ENCODE measurements at regions not wholly inside any gene's neighbourhood (a gene's known extent, or its start where the extent isn't known, plus 50 kb on each side); places are given as distances from the start of the nearest gene placed in this dataset.
"Not testable (repeated sequence)": the region's sequence is repeated elsewhere in the genome, so short reads cannot be mapped to it uniquely, and the experiment has no call there.

GRCh38 chr22:25281675-25282345 is 62.4 kb downstream of the CRYBB2 start:
- H2AFZ ChIP-seq (ENCODE audit: insufficient read depth, low read length, poor library complexity), result no peak overlapping the region
- no peak for DNase-seq
- H4K8ac ChIP-seq (ENCODE audit: low read depth, low read length), result no peak overlapping the region
- H3K79me1 ChIP-seq (ENCODE audit: low read length), result no peaks in the 10 kb centered on the region
- H2BK120ac ChIP-seq (ENCODE audit: insufficient read depth, low read length, poor library complexity), result no peak overlapping the region
- H3K14ac ChIP-seq (ENCODE audit: low read length), result no peak overlapping the region
- H3K79me2 ChIP-seq (ENCODE audit: control insufficient read depth, insufficient read depth, low read length, poor library complexity), result no peaks in the 10 kb centered on the region
- no peak overlapping the region for H3K18ac ChIP-seq (ENCODE audit: low read length)
- H3K4ac ChIP-seq (ENCODE audit: low read depth, low read length), result no peak overlapping the region
- no peak overlapping the region for H3K27ac ChIP-seq (ENCODE audit: low read depth, low read length)
- H3K4me2 ChIP-seq (ENCODE audit: low read length), result peak overlapping the region; percentile 91
- H3K27me3 ChIP-seq (ENCODE audit: insufficient read depth, low read length), result peaks cover 32% of the 10 kb centered on the region
- H3K4me3 ChIP-seq (ENCODE audit: low read depth, low read length), result no peak overlapping the region
- H3K23ac ChIP-seq (ENCODE audit: low read length), result no peak overlapping the region
- H4K12ac ChIP-seq (ENCODE audit: low read depth, low read length), result no peak overlapping the region
- no peaks in the 10 kb centered on the region for H3K36me3 ChIP-seq (ENCODE audit: control insufficient read depth in 1 of 2, insufficient read depth in 2 of 2, low read length in 2 of 2)
- peaks cover 4% of the 10 kb centered on the region for H3K9me3 ChIP-seq (ENCODE audit: insufficient read depth, low read depth, low read length)
- peaks cover 2 to 10% of the 10 kb centered on the region in 2 experiments for H3K4me1 ChIP-seq (ENCODE audit: control insufficient read depth in 1 of 2, insufficient read depth in 2 of 2, low read length in 2 of 2)
- H2BK5ac ChIP-seq (ENCODE audit: low read depth, low read length, poor library complexity), result no peak overlapping the region
- no CpG with 5 or more reads among the region's 26 CpGs for WGBS (ENCODE audit: extremely low coverage, insufficient coverage, insufficient read length)
- no peak overlapping the region for H2BK12ac ChIP-seq (ENCODE audit: low read length)
- H3K9ac ChIP-seq (ENCODE audit: low read length), result no peak overlapping the region
- H2AK5ac ChIP-seq (ENCODE audit: low read length), result no peak overlapping the region
- H4K91ac ChIP-seq (ENCODE audit: low read depth, low read length), result no peak overlapping the region

GRCh38 chr22:25282346-25282670 is 62.9 kb downstream of the CRYBB2 start:
- Histone ChIP-seq H3K27ac (ENCODE audit: low read depth, low read length) (no peak overlapping the region), H2BK12ac (ENCODE audit: low read length) (no peak overlapping the region), H3K23ac (ENCODE audit: low read length) (no peak overlapping the region), H4K12ac (ENCODE audit: low read depth, low read length) (no peak overlapping the region), H2AK5ac (ENCODE audit: low read length) (no peak overlapping the region), H3K79me1 (ENCODE audit: low read length) (no peaks in the 10 kb centered on the region), H3K9me3 (ENCODE audit: insufficient read depth, low read depth, low read length) (peaks cover 4% of the 10 kb centered on the region), H3K27me3 (ENCODE audit: insufficient read depth, low read length) (peaks cover 32% of the 10 kb centered on the region), H3K18ac (ENCODE audit: low read length) (no peak overlapping the region), H3K79me2 (ENCODE audit: control insufficient read depth, insufficient read depth, low read length, poor library complexity) (no peaks in the 10 kb centered on the region), H3K4me3 (ENCODE audit: low read depth, low read length) (peak overlapping the region; percentile 60), H2AFZ (ENCODE audit: insufficient read depth, low read length, poor library complexity) (no peak overlapping the region), H2BK120ac (ENCODE audit: insufficient read depth, low read length, poor library complexity) (no peak overlapping the region), H2BK5ac (ENCODE audit: low read depth, low read length, poor library complexity) (no peak overlapping the region), H3K4me2 (ENCODE audit: low read length) (peak overlapping the region; percentile 91), H3K9ac (ENCODE audit: low read length) (no peak overlapping the region), H3K4me1 (ENCODE audit: control insufficient read depth in 1 of 2, insufficient read depth in 2 of 2, low read length in 2 of 2) (peaks cover 2 to 10% of the 10 kb centered on the region in 2 experiments), H3K36me3 (ENCODE audit: control insufficient read depth in 1 of 2, insufficient read depth in 2 of 2, low read length in 2 of 2) (no peaks in the 10 kb centered on the region), H4K91ac (ENCODE audit: low read depth, low read length) (no peak overlapping the region), H4K8ac (ENCODE audit: low read depth, low read length) (no peak overlapping the region), H3K14ac (ENCODE audit: low read length) (no peak overlapping the region), H3K4ac (ENCODE audit: low read depth, low read length) (no peak overlapping the region)
- WGBS (ENCODE audit: extremely low coverage, insufficient coverage, insufficient read length), result no CpG with 5 or more reads among the region's 17 CpGs
- DNase-seq, result no peak

- peak overlapping the region; percentile 66 for H3K4me3 ChIP-seq (ENCODE audit: low read depth, low read length)
- H3K9me3 ChIP-seq (ENCODE audit: insufficient read depth, low read depth, low read length), result peaks cover 4% of the 10 kb centered on the region
- H3K14ac ChIP-seq (ENCODE audit: low read length), result no peak overlapping the region
- no peaks in the 10 kb centered on the region for H3K79me2 ChIP-seq (ENCODE audit: control insufficient read depth, insufficient read depth, low read length, poor library complexity)
- no CpG with 5 or more reads among the region's 91 CpGs for WGBS (ENCODE audit: extremely low coverage, insufficient coverage, insufficient read length)
- H3K27me3 ChIP-seq (ENCODE audit: insufficient read depth, low read length), result peaks cover 32% of the 10 kb centered on the region
- no peak overlapping the region for H4K91ac ChIP-seq (ENCODE audit: low read depth, low read length)
- H3K4me1 ChIP-seq (ENCODE audit: control insufficient read depth in 1 of 2, insufficient read depth in 2 of 2, low read length in 2 of 2), result peaks cover 2 to 10% of the 10 kb centered on the region in 2 experiments
- H3K9ac ChIP-seq (ENCODE audit: low read length), result no peak overlapping the region
- no peak overlapping the region for H2BK5ac ChIP-seq (ENCODE audit: low read depth, low read length, poor library complexity)
- H2AFZ ChIP-seq (ENCODE audit: insufficient read depth, low read length, poor library complexity), result no peak overlapping the region
- no peak overlapping the region for H3K27ac ChIP-seq (ENCODE audit: low read depth, low read length)
- H3K23ac ChIP-seq (ENCODE audit: low read length), result no peak overlapping the region
- H3K4ac ChIP-seq (ENCODE audit: low read depth, low read length), result no peak overlapping the region
- no peak overlapping the region for H2BK12ac ChIP-seq (ENCODE audit: low read length)
- no peak overlapping the region for H3K18ac ChIP-seq (ENCODE audit: low read length)
- no peaks in the 10 kb centered on the region for H3K79me1 ChIP-seq (ENCODE audit: low read length)
- no peaks in the 10 kb centered on the region for H3K36me3 ChIP-seq (ENCODE audit: control insufficient read depth in 1 of 2, insufficient read depth in 2 of 2, low read length in 2 of 2)
- no peak overlapping the region for H4K12ac ChIP-seq (ENCODE audit: low read depth, low read length)
- H3K4me2 ChIP-seq (ENCODE audit: low read length), result peak overlapping the region; percentile 91
- H2AK5ac ChIP-seq (ENCODE audit: low read length), result no peak overlapping the region
- no peak for DNase-seq
- no peak overlapping the region for H2BK120ac ChIP-seq (ENCODE audit: insufficient read depth, low read length, poor library complexity)
- H4K8ac ChIP-seq (ENCODE audit: low read depth, low read length), result no peak overlapping the region
Observed at GRCh38 chr22:25282671-25283561, 63.5 kb downstream of the CRYBB2 start.

- H4K8ac ChIP-seq (ENCODE audit: low read depth, low read length); H3K4me1 ChIP-seq (ENCODE audit: control insufficient read depth in 1 of 2, insufficient read depth in 2 of 2, low read length in 2 of 2); H3K9ac ChIP-seq (ENCODE audit: low read length); H3K27me3 ChIP-seq (ENCODE audit: insufficient read depth, low read length); H3K9me3 ChIP-seq (ENCODE audit: insufficient read depth, low read depth, low read length); H2AK5ac ChIP-seq (ENCODE audit: low read length); H3K18ac ChIP-seq (ENCODE audit: low read length); H3K79me2 ChIP-seq (ENCODE audit: control insufficient read depth, insufficient read depth, low read length, poor library complexity); H3K4me3 ChIP-seq (ENCODE audit: low read depth, low read length); DNase-seq; H3K27ac ChIP-seq (ENCODE audit: low read depth, low read length); H3K4me2 ChIP-seq (ENCODE audit: low read length); H2BK120ac ChIP-seq (ENCODE audit: insufficient read depth, low read length, poor library complexity); H2BK5ac ChIP-seq (ENCODE audit: low read depth, low read length, poor library complexity); H2AFZ ChIP-seq (ENCODE audit: insufficient read depth, low read length, poor library complexity); H3K4ac ChIP-seq (ENCODE audit: low read depth, low read length); H4K91ac ChIP-seq (ENCODE audit: low read depth, low read length); H3K14ac ChIP-seq (ENCODE audit: low read length); H3K23ac ChIP-seq (ENCODE audit: low read length); H3K36me3 ChIP-seq (ENCODE audit: control insufficient read depth in 1 of 2, insufficient read depth in 2 of 2, low read length in 2 of 2); H3K79me1 ChIP-seq (ENCODE audit: low read length); H2BK12ac ChIP-seq (ENCODE audit: low read length); H4K12ac ChIP-seq (ENCODE audit: low read depth, low read length): not testable (repeated sequence)
- no CpG with 5 or more reads among the region's 5 CpGs for WGBS (ENCODE audit: extremely low coverage, insufficient coverage, insufficient read length)
Observed at GRCh38 chr22:25288481-25288880, 69.0 kb downstream of the CRYBB2 start.

Measured in trophoblast cell (in vitro differentiated cells and primary cell).